ENCODE measurements at regions not wholly inside any gene's neighbourhood (a gene's known extent, or its start where the extent isn't known, plus 50 kb on each side); places are given as distances from the start of the nearest gene placed in this dataset.
"Not testable (repeated sequence)": the region's sequence is repeated elsewhere in the genome, so short reads cannot be mapped to it uniquely, and the experiment has no call there.

DNA sequence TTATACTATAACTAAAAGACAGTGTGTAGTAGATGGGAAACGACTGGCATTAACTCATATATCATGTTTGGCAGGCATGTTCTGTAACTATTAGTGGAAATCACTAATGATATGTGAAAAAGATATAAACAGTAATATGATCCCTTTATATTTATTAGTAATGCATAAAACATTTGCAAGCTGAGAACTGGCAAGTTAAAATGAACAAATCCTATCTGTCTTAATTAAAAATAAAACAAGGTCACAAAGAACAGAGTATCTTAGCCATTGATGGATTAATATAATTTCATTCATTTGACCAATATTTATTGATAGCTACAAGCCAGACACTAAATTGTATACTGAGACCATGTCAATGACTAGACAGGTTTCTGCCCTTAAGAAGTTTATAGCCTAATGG, 154.5 kb downstream of the CRPPA start:
- DNase-seq (ENCODE audit: low spot score), result no peak

DNA sequence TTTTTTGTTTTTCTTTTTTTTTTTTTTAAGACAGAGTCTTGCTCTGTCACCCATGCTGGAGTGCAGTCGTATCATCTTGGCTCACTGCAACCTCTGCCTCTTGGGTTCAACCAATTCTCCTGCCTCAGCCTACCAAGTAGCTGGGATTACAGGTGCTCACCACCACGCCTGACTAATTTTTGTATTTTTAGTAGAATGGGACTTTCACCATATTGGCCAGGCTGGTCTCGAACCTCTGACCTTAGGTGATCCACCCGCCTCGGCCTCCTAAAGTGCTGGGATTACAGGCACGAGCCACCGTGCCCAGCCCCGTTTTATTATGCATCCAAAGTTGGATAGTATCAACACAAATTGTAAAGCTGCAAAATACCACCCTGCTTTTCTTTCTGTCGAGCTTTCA, 154.9 kb downstream of the CRPPA start:
- not testable (repeated sequence) for DNase-seq (ENCODE audit: low spot score)

DNA sequence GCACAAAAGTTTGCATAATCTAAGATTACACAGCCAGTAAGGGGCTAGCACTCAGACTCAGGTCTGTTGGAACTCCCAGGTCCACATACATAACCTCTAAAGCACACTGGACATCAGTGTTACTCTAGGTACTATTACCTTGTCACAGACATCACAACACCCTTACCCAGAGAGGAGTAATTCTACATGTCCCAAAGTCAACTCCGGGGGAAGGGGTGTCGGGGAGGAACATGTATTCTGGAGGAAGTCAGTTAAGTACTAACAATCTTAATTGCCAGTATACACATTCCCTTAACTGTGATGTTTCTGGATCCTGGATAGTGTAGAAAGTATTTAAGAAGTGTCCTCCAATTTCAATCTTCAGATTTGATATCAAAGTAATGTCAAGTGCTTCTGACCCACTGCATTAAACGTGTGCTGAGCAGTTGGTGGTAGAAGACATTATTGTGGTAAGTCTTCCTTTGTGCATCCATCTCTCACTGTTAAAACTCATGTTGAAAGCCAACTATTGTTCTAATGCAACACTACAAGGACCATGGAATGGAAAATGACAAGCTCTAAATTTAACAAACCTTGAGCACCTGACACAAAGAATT, 155.4 kb downstream of the CRPPA start:
- DNase-seq (ENCODE audit: low spot score), result no peak

DNA sequence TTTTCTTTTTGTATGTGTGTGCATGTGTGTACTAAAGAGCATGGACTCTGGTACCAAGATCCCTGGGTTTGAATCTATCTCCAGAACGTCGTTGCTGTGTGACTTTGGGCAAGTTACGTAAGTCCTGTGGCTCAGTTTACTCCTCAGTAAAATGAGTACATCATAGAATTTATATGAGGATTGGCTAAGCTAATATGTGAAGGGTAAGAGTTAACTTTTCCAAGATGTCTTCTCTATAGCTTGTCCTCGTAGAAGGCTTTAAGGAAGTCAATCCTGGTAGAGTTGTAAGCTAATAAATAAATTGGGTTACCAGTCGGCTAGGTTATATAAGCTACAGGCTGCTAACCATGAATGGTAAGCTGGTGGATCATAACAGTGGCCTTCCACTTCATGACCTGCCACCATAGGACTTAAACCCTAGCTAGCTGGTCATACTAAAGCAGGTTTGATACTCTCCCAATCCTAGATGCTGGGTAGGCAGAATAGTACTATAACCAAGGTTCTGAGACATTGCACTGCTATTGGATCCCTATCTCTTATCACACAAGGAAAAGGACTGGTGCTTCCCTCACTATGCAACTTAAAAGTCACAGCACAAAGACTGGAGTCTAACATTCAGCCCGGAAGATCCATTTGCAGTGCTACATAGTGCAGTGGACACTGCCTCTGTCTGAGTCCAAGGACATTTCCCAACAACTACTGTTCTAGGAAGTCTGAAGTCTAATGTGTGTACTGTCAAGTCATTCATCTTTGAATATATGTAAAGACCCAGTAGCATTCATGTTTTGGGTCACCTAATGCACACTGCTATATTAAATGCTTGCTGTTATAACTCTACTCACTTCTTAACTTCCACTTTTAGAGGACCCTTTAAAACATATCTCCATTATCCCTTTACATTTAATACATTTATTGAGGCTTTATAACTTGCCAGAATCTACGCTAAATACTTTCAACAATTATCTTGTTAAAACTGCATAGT, 156.2 kb downstream of the CRPPA start:
- no peak for DNase-seq (ENCODE audit: low spot score)

DNA sequence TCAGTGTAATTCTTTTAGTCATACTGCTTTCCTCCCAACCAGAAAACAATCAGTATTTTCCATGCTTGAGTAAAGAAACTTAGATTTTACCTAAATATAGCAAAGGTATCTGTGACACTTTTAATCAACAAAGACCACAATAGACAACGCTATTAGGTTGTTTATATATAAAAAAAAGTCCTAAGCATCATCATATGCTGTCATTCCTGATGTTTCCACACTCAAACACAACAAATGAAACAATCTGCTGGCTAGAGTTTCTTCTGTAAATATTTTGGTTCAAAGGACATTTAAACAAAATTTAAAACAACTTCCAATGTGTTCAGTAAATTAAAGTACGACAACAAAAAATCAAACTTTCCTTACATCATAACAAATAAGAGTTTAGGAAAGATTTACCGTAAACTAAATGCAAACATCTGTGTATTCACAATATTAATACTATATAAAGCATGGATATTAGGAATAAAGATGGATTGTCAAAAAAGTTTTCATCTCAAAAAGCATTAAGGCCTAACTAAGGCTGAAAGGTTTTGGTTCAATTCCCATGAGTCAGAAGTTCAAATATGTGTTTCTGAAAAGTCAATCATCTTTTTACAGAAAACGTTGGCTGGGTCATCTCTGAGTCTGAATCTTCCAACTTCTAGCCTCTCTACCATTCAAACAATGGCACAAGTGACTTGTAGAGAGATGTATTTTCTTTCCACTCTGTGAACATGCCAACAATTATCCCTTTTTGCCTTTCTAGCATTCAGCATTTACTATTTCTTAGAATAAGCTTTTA, 157.1 kb downstream of the CRPPA start:
- DNase-seq (ENCODE audit: low spot score), result no peak

DNA sequence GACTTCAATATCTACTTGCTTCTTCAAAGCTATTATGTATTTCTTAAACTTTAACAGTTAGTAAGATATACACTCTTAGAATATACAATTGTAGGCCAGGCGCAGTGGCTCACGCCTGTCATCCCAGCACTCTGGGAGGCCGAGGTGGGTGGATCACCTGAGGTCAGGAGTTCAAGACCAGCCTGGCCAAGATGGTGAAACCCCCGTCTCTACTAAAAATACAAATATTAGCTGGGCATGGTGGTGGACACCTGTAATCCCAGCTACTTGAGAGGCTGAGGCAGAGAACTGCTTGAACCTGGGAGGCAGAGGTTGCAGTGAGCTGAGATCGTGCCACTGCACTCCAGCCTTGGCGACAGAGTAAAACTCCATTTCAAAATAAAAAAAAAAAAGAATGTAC, 158.0 kb downstream of the CRPPA start:
- not testable (repeated sequence) for DNase-seq (ENCODE audit: low spot score)

DNA sequence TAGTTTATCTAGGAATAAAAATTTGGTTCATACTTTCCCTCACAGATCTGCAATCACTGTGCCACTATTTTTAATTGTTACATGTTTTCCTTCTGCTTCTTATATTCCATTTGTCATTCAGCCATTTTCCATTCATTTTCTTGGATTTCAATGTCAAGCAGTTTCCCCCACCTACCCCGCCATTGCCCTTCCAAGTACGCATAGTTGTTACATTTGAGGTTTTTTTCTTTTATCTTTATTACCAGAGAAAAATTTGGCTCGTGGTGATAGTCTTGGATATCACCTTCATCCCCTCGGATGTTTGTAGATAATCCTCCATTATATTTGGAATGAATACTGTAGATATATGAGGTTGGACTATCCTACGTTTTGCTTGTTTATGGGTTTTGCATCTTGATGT, 159.7 kb downstream of the CRPPA start:
- DNase-seq (ENCODE audit: low spot score), result no peak

DNA sequence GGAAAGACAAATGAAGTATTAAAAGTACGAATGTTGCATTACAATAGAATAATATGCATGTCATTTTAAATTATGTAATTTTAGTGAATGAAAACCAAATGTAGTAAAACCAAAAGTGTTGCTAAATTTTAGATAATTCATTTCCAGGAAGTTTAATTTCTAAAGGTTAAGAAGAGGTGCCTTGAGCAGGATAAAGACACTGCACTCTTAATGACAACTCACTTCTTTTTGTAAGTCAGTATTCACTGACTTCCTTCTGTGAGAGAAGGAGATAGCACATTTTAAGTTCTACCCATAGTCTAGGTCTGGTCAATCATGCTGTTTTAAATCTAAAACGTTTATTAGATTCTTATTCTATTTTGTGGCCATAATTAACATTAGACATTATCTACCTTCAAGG, 160.2 kb downstream of the CRPPA start:
- no peak for DNase-seq (ENCODE audit: low spot score)

DNA sequence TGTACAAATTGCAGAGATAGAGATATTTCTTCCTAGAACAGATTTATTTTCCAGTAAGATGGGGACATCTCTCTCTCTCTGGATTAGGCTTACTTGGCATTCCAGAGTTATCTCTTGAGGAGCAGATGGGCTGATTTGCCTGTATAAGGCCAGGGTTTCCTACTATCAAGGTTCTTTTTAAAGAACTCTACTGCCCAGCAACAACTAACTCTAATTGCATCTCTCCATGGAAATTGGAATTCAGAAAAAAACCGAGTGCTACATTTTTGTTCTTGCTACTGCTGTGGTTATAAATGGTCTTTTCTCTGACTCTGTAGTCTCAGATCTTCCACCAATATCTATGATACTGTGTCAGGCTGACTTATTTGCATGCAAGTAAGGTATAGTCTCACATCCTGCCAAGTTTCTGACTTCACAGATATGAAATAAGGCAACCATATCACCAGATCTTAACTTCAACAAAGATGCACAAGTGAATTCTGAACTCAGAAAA, 161.1 kb downstream of the CRPPA start:
- no peak for DNase-seq (ENCODE audit: low spot score)

DNA sequence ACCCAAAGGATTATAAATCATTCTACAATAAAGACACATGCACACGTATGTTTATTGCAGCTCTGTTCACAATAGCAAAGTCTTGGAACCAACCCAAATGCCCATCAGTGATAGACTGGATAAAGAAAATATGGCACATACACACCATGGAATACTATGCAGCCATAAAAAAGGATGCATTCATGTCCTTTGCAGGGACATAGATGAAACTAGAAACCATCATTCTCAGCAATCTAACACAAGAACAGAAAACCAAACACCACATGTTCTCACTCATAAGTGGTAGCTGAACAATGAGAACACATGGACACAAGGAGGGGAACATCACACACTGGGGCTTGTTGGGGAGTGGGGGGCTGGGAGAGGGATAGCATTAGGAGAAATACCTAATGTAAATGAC, 164.9 kb downstream of the CRPPA start:
- DNase-seq (ENCODE audit: low spot score), result not testable (repeated sequence)

DNA sequence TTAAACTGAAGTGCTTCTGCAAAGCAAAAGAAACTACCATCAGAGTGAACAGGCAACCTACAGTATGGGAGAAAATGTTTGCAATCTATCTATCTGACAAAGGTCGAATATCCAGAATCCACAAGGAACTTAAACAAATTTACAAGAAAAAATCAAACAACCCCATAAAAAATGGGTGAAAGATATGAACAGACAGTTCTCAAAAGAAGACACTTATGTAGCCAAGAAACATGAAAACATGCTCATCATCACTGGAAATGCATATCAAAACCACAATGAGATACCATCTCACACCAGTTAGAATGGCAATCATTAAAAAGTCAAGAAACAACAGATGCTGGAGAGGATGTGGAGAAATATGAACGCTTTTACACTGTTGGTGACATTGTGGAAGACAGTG, 165.4 kb downstream of the CRPPA start:
- DNase-seq (ENCODE audit: low spot score), result not testable (repeated sequence)

DNA sequence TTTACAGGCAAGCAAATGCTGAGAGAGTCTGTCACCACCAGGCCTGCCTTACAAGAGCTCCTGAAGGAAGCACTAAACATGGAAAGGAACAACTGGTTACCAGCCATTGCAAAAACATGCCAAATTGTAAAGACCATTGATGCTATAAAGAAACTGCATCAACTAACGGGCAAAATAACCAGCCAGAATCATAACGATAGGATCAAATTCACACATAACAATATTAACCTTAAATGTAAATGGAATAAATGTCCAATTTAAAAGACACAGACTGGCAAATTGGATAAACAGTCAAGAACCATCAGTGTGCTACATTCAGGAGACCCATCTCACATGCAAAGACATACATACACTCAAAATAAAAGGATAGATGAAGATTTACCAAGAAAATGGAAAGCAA, 170.7 kb downstream of the CRPPA start:
- not testable (repeated sequence) for DNase-seq (ENCODE audit: low spot score)

DNA sequence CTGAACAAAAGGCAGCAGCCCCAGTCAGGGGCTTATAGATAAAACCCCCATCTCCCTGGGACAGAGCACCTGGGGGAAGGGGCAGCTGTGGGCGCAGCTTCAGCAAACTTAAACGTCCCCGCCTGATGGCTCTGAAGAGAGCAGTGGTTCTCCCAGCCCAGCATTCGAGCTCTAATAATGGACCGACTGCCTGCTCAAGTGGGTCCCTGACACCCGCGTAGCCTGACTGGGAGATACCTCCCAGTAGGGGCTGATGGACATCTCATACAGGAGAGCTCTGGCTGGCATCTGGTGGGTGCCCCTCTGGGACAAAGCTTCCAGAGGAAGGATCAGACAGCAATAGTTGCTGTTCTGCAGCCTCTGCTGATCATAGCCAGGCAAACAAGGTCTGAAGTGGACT, 172.1 kb downstream of the CRPPA start:
- DNase-seq (ENCODE audit: low spot score), result not testable (repeated sequence)

DNA sequence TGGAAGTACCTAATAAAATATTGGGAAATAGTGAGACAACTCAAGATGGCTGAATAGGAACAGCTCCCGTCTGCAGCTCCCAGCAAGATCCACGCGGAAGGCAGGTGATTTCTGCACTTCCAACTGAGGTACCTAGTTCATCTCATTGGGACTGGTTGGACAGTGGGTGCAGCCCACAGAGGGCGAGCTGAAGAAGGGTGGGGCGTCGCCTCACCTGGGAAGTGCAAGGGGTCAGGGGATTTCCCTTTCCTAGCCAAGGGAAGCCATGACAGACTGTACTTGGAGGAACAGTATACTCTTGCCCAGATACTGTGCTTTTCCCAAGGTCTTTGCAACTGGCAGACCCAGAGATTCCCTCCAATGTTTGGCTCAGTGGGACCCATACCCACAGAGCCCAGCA, 172.8 kb downstream of the CRPPA start:
- DNase-seq (ENCODE audit: low spot score), result not testable (repeated sequence)

DNA sequence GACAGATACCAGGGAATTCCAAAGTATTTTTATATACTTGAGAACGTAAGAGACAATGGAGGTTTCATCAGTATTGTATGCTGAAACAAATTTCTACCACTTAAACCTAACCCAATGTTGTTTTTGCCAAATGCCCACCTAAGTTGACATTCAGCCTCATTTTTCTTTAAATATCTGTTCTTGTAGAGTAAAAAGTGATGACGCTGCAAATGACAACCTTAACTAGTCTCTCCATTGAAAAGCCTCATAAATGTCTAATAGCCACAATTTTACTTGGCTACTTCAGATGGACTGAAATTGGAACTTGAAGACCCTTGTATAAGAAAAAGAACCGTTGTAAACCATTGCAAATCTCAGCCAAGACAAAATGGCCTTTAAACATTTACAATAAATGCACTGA, 176.9 kb downstream of the CRPPA start:
- DNase-seq (ENCODE audit: low spot score), result no peak

DNA sequence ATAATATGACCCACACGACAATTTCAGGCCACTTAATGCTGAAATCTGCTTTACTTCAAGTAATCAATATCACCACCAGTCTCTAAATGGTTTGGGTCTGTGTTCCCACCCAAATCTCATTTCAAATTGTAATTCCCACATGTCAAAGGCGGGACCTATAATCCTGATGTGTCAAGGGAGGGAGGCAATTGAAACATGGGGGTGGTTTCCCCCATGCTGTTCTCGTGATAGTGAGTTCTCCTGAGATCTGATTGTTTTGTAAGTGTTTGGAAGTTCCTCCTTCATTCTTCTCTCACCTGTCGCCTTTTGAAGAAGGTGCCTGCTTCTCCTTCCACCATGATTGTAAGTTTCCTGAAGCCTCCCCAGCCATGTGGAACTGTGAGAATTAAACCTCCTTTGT, 178.4 kb downstream of the CRPPA start:
- DNase-seq (ENCODE audit: low spot score), result no peak

DNA sequence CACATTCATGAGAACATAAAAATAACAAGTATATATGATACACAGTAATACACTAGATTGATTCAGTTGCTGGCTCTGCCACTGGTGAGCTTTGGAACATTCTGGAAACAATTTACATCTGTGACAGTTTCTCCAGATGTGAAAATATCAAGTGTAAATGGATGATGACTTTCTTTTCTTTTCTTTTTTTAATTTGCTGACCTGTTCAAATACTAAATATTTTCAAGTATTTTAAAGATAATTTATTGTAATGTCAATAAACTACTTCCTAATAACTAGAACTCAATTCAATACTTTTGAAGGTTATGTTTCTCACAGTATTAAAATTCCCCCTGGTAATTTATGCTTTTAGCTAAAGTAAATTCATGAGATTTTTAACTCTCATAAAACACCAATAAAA, 180.3 kb downstream of the CRPPA start:
- no peak for DNase-seq (ENCODE audit: low spot score)

DNA sequence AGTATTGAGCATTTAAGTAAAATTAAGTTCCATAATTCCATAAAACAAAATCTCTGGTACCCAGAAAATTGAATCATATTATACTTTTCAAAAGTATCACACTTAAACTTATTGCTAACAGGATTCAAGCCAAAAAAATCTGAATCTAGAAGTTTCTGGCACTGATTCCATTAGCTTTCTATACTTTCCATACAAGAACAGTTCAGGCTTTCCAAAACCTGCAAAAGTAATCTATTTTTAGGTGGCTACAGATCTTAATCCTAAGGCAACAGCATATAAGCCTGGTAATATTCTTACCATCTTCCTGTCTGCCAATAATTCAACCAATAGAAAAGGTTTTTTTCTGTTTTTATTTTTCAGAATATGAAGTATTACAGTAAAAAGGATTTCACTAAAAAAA, 185.0 kb downstream of the CRPPA start:
- DNase-seq (ENCODE audit: low spot score), result no peak

DNA sequence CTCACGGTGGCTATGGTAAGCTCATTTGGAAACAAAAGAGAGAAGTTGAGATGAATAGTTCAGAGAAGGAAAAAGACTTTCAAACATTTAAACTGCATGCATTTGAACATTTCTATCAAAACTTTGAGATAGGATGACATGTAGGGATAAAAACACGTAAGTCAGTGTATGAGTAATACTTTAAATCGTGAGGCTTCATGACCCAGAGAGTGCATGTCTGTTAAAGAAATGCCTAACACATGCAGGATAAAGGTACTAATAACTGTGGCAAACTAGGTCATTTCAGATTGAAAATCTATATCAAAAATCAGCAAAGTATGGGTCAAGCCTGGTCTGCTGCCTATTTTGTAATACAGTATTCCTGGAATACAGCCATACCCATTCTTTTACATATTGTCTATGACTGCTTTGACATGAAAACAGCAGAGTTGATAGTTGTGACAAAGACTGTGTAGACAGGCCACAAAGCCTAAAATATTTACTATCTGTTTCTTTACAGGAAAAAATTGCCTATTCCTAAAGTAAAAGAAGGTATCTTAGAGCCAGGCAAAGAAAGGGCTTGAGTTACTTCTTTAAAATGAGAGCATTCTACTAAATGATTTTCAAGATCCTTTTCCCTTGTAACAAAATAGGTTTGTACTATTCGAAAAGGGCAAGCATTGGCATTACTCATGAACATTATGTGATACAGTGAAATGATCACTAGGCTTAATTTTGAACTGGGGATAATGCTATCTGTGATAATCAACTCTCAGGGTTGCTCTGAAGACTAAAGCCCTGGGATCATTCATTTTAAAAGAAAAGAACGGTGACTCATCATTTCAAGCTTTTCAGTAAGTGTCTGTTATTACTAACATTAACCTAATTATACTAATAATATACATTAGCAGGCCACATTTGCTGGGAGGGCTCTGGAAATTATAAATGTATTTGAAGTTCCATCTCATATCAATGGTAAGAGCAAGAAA, 185.9 kb downstream of the CRPPA start:
- DNase-seq (ENCODE audit: low spot score), result no peak

DNA sequence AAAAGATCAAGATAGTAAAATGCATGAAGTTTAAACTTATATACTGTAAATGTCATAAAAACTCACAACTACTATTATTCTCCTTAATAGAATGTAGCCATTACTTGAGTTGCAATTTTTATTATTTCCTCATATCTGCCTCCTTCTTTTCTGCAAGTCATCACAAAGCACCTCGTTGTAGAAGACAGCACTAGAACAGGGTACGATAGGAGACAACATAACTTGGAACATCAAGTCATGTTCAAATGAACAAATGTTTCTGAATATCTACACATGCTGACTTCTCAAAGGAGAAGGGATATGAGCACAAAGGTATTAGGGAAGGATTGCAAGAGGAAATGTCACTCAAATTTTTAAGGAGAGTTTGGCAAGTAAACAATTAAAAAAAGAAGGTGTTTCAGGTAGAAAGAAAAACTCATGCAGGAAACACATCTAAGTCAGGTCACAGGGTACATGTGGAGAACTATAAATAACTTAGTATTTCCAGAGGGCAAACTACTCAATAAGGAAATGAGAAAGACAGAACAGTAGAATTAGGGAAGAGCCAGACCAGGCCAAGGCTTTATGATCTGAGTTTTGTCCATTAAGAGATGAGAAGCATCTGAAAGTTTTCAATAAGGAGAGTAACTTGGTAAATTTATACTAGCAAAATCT, 186.7 kb downstream of the CRPPA start:
- no peak for DNase-seq (ENCODE audit: low spot score)

DNA sequence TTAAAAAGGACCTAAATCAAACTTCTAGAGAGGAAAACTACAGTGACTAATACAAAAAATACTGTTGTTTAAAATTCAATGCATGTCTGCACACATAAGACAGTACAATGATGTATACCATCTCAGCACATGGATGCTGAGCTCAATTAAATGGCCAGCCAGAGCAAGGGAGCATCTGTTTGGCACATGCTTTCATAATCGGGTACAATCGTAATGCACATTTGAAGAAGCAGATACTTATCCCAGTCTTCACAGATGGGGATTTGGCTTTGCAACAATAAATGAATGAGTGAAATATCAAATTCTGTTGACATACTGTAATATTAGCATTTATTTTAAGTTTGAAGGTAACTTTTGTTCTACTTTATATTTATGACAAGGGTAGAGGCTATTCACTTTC, 187.8 kb downstream of the CRPPA start:
- DNase-seq (ENCODE audit: low spot score), result no peak

Measured in COLO829 (cell line).